ENCODE measurements at regions not wholly inside any gene's neighbourhood (a gene's known extent, or its start where the extent isn't known, plus 50 kb on each side); places are given as distances from the start of the nearest gene placed in this dataset.

GRCh38 chr15:61682891-61683735, 377.1 kb downstream of the VPS13C start:
- DNase-seq (ENCODE audit: low spot score), result no peak

GRCh38 chr15:61681676-61682075, 378.6 kb downstream of the VPS13C start:
- DNase-seq (ENCODE audit: low spot score), result no peak

GRCh38 chr15:61681038-61681418, 379.2 kb downstream of the VPS13C start:
- DNase-seq (ENCODE audit: low spot score), result no peak

- no peak for DNase-seq (ENCODE audit: low spot score)
These were observed 379.8 kb downstream of the VPS13C start for GRCh38 chr15:61680260-61681037.

- DNase-seq (ENCODE audit: low spot score), result no peak
These were observed 388.5 kb downstream of the VPS13C start for GRCh38 chr15:61671736-61672135.

GRCh38 chr15:61668444-61668843, 391.8 kb downstream of the VPS13C start:
- no peak for DNase-seq (ENCODE audit: low spot score)

GRCh38 chr15:61661791-61662190, 398.5 kb downstream of the VPS13C start:
- no peak for DNase-seq (ENCODE audit: low spot score)

GRCh38 chr15:61660579-61660978, 399.7 kb downstream of the VPS13C start:
- no peak for DNase-seq (ENCODE audit: low spot score)

GRCh38 chr15:61659566-61660190, 400.6 kb downstream of the VPS13C start:
- no peak for DNase-seq (ENCODE audit: low spot score)

GRCh38 chr15:61657461-61657860, 402.8 kb downstream of the VPS13C start:
- DNase-seq (ENCODE audit: low spot score), result no peak

- no peak for DNase-seq (ENCODE audit: low spot score)
These were observed 403.9 kb downstream of the VPS13C start for GRCh38 chr15:61656391-61656790.

- no peak for DNase-seq (ENCODE audit: low spot score)
These were observed 404.4 kb downstream of the VPS13C start for GRCh38 chr15:61655881-61656280.

- DNase-seq (ENCODE audit: low spot score), result no peak
These were observed 405.3 kb downstream of the VPS13C start for GRCh38 chr15:61654918-61655317.

- DNase-seq (ENCODE audit: low spot score), result no peak
These were observed 406.1 kb downstream of the VPS13C start for GRCh38 chr15:61654002-61654740.

GRCh38 chr15:61653110-61653509, 407.1 kb downstream of the VPS13C start:
- DNase-seq (ENCODE audit: low spot score), result no peak

GRCh38 chr15:61651267-61651666, 409.0 kb downstream of the VPS13C start:
- DNase-seq (ENCODE audit: low spot score), result no peak

- no peak for DNase-seq (ENCODE audit: low spot score)
These were observed 411.2 kb downstream of the VPS13C start for GRCh38 chr15:61649046-61649445.

GRCh38 chr15:61644550-61644949, 415.4 kb upstream of the RORA start:
- no peak for DNase-seq (ENCODE audit: low spot score)

- DNase-seq (ENCODE audit: low spot score), result no peak
These were observed 412.5 kb upstream of the RORA start for GRCh38 chr15:61641645-61642044.

GRCh38 chr15:61640756-61641155, 411.7 kb upstream of the RORA start:
- DNase-seq (ENCODE audit: low spot score), result no peak

- DNase-seq (ENCODE audit: low spot score), result no peak
These were observed 410.4 kb upstream of the RORA start for GRCh38 chr15:61639491-61639890.

- no peak for DNase-seq (ENCODE audit: low spot score)
These were observed 405.7 kb upstream of the RORA start for GRCh38 chr15:61634837-61635236.
